WTC11 (cell line): ENCODE measurements at regions not wholly inside any gene's neighbourhood (a gene's known extent, or its start where the extent isn't known, plus 50 kb on each side); places are given as distances from the start of the nearest gene placed in this dataset.

Experiments
- ATAC-seq: fragments of 200-7000 bp; cut with Tn5 transposase; 2 replicates; pipeline ENCODE4 v1.10.0; 2021; ENCODE audit warnings: mild to moderate bottlenecking, moderate library complexity
- CTCF ChIA-PET: fragments of 300-600 bp; sonication (Branson Sonifier 250); formaldehyde crosslinking; loops from one replicate; lab custom pipeline; 2021; ENCODE audit warnings: antibody characterized with exemption; lab: Charles Lee
- POLR2A ChIA-PET: fragments of 350-600 bp; sonication (Branson Sonifier 250); formaldehyde crosslinking; loops from one replicate; lab custom pipeline; 2021; ENCODE audit warnings: antibody characterized with exemption; lab: Charles Lee
- DNase-seq: peaks from one replicate; pipeline ENCODE4 v3.0.0; 2021; ENCODE audit warnings: low spot score
- H3K27ac Mint-ChIP-seq: 2 replicates; pipeline ENCODE4 v1.8.0; 2021; ENCODE audit warnings: mixed read lengths
- H3K27me3 Mint-ChIP-seq: 2 replicates; pipeline ENCODE4 v1.8.0; 2021; ENCODE audit warnings: low read depth, mild to moderate bottlenecking, moderate library complexity, mixed read lengths
- H3K36me3 Mint-ChIP-seq: 2 replicates; pipeline ENCODE4 v1.8.0; 2021; ENCODE audit warnings: mixed read lengths
- H3K4me1 Mint-ChIP-seq: 2 replicates; pipeline ENCODE4 v1.8.0; 2022; ENCODE audit warnings: mixed read lengths
- H3K4me3 Mint-ChIP-seq: 2 replicates; pipeline ENCODE4 v1.8.0; 2021; ENCODE audit warnings: mild to moderate bottlenecking, moderate library complexity, mixed read lengths
- H3K9me3 Mint-ChIP-seq: 2 replicates; pipeline ENCODE4 v1.8.0; 2021; ENCODE audit warnings: mixed read lengths
- CDX4 ChIP-seq: fragments of 250-450 bp; sonication (Bioruptor Pico); IDR thresholded peaks from 2 replicates; pipeline ENCODE4 v1.9.0; 2021; ENCODE audit warnings: moderate library complexity, mild to moderate bottlenecking, inconsistent platforms, borderline replicate concordance
- ETV6 ChIP-seq: sonication (generic); formaldehyde crosslinking; IDR thresholded peaks from 2 replicates; pipeline ENCODE4 v1.8.1; 2022; ENCODE audit warnings: mild to moderate bottlenecking, missing genetic modification reagents
- FOXK1 ChIP-seq: sonication (generic); formaldehyde crosslinking; IDR thresholded peaks from 2 replicates; pipeline ENCODE4 v1.8.0; 2022; ENCODE audit warnings: mild to moderate bottlenecking, moderate library complexity, missing genetic modification reagents
- HMGXB4 ChIP-seq: sonication (generic); formaldehyde crosslinking; IDR thresholded peaks from 2 replicates; pipeline ENCODE4 v1.8.1; 2023; ENCODE audit warnings: mild to moderate bottlenecking, moderate library complexity, missing genetic modification reagents
- IRF2 ChIP-seq: sonication (generic); formaldehyde crosslinking; IDR thresholded peaks from 2 replicates; pipeline ENCODE4 v1.8.0; 2022; ENCODE audit warnings: low read depth, missing genetic modification reagents, borderline replicate concordance
- JAZF1 ChIP-seq: fragments of 250-450 bp; sonication (Bioruptor Pico); IDR thresholded peaks from 2 replicates; pipeline ENCODE4 v1.9.0; 2021; ENCODE audit warnings: moderate library complexity, mild to moderate bottlenecking, inconsistent platforms
- KAT7 ChIP-seq: sonication (generic); formaldehyde crosslinking; IDR thresholded peaks from 2 replicates; pipeline ENCODE4 v1.8.1; 2023; ENCODE audit warnings: missing genetic modification reagents, mild to moderate bottlenecking, borderline replicate concordance
- MAX ChIP-seq: sonication (generic); formaldehyde crosslinking; IDR thresholded peaks from 2 replicates; pipeline ENCODE4 v1.8.0; 2022; ENCODE audit warnings: mild to moderate bottlenecking, missing genetic modification reagents
- NR1H2 ChIP-seq: sonication (generic); formaldehyde crosslinking; IDR thresholded peaks from 2 replicates; pipeline ENCODE4 v1.9.0; 2021; ENCODE audit warnings: mild to moderate bottlenecking, moderate library complexity, missing genetic modification reagents
- PREB ChIP-seq: sonication (generic); formaldehyde crosslinking; IDR thresholded peaks from 2 replicates; pipeline ENCODE4 v1.8.1; 2022; ENCODE audit warnings: mild to moderate bottlenecking, missing genetic modification reagents, moderate library complexity, borderline replicate concordance
- SMAD4 ChIP-seq: sonication (generic); formaldehyde crosslinking; IDR thresholded peaks from 2 replicates; pipeline ENCODE4 v1.8.0; 2022; ENCODE audit warnings: mild to moderate bottlenecking, missing genetic modification reagents
- TEAD4 ChIP-seq: sonication (generic); formaldehyde crosslinking; IDR thresholded peaks from 2 replicates; pipeline ENCODE4 v1.8.0; 2022; ENCODE audit warnings: mild to moderate bottlenecking, missing genetic modification reagents
- USF2 ChIP-seq: sonication (generic); formaldehyde crosslinking; IDR thresholded peaks from 2 replicates; pipeline ENCODE4 v1.8.1; 2023; ENCODE audit warnings: mild to moderate bottlenecking, missing genetic modification reagents, moderate library complexity
- ZMAT4 ChIP-seq: fragments of 250-450 bp; sonication (Bioruptor Pico); IDR thresholded peaks from 2 replicates; pipeline ENCODE4 v1.9.0; 2021; ENCODE audit warnings: mild to moderate bottlenecking
- ZNF232 ChIP-seq: sonication (generic); formaldehyde crosslinking; IDR thresholded peaks from 2 replicates; pipeline ENCODE4 v1.8.0; 2022; ENCODE audit warnings: mild to moderate bottlenecking, missing genetic modification reagents
- ZNF263 ChIP-seq: sonication (generic); formaldehyde crosslinking; IDR thresholded peaks from 2 replicates; pipeline ENCODE4 v1.8.1; 2022; ENCODE audit warnings: low read depth, mild to moderate bottlenecking, moderate library complexity, missing genetic modification reagents
- ZNF317 ChIP-seq: sonication (generic); formaldehyde crosslinking; IDR thresholded peaks from 2 replicates; pipeline ENCODE4 v1.8.1; 2023; ENCODE audit warnings: low read depth, mild to moderate bottlenecking, moderate library complexity, missing genetic modification reagents, borderline replicate concordance
- ZNF512 ChIP-seq: sonication (generic); formaldehyde crosslinking; IDR thresholded peaks from 2 replicates; pipeline ENCODE4 v1.8.1; 2022; ENCODE audit warnings: missing genetic modification reagents, borderline replicate concordance
- ZNF671 ChIP-seq: fragments of 250-450 bp; sonication (Bioruptor Pico); IDR thresholded peaks from 2 replicates; pipeline ENCODE4 v1.8.0; 2021; ENCODE audit warnings: mild to moderate bottlenecking
- ZSCAN18 ChIP-seq: fragments of 250-450 bp; sonication (Bioruptor Pico); IDR thresholded peaks from 2 replicates; pipeline ENCODE4 v2.1.2; 2022; ENCODE audit warnings: mild to moderate bottlenecking, moderate library complexity

- Mint-ChIP-seq H3K27ac (no peak overlapping the region), H3K4me3 (no peak overlapping the region), H3K27me3 (no peaks in the 10 kb centered on the region), H3K9me3 (no peaks in the 10 kb centered on the region; the same call in 1 of the 2 replicates), H3K36me3 (no peaks in the 10 kb centered on the region), H3K4me1 (peaks cover 23% of the 10 kb centered on the region)
- TF ChIP-seq USF2 (CRISPR knock-in tag) (no peak), ZNF512 (CRISPR knock-in tag) (no peak), TEAD4 (no peak), ZSCAN18 (CRISPR knock-in tag) (no peak), KAT7 (no peak), SMAD4 (CRISPR knock-in tag) (no peak), FOXK1 (no peak), ZNF263 (CRISPR knock-in tag) (no peak), ZNF317 (CRISPR knock-in tag) (no peak), ZMAT4 (CRISPR knock-in tag) (no peak), JAZF1 (CRISPR knock-in tag) (no peak), HMGXB4 (no peak), NR1H2 (CRISPR knock-in tag) (no peak), ZNF232 (CRISPR knock-in tag) (no peak), PREB (CRISPR knock-in tag) (no peak), CDX4 (CRISPR knock-in tag) (no peak)
- no peak for ATAC-seq
- no peak for DNase-seq
- POLR2A ChIA-PET: no interaction called here
- CTCF ChIA-PET: interaction anchor here (0.5 to 2.2 kb wide), 3 partner anchors 10 to 850 kb away, joined by 3 to 10 read pairs (median 3); no protein-coding TSS in a partner anchor
Measured at GRCh38 chr11:41533761-41534160, 74.3 kb upstream of the LRRC4C start.

GRCh38 chr11:41534391-41534790, 74.9 kb upstream of the LRRC4C start:
- TF ChIP-seq ZNF232 (CRISPR knock-in tag) (no peak), IRF2 (no peak), MAX (CRISPR knock-in tag) (no peak), ETV6 (CRISPR knock-in tag) (no peak), ZNF671 (no peak), ZSCAN18 (CRISPR knock-in tag) (no peak)
- TF ChIP-seq, all 79 proteins: peak for 0
- CTCF ChIA-PET: interaction anchor here (1.3 to 2.2 kb wide), 2 partner anchors 10 to 74 kb away, joined by 4 to 10 read pairs; no protein-coding TSS in a partner anchor
- Mint-ChIP-seq H3K9me3 (no peaks in the 10 kb centered on the region; the same call in 1 of the 2 replicates), H3K4me3 (no peak overlapping the region), H3K36me3 (no peaks in the 10 kb centered on the region), H3K27ac (no peak overlapping the region), H3K27me3 (no peaks in the 10 kb centered on the region), H3K4me1 (peaks cover 23% of the 10 kb centered on the region)
- ATAC-seq (no peak), DNase-seq (no peak)
- POLR2A ChIA-PET: no interaction called here
